GM23338 (cell line): ENCODE measurements at regions not wholly inside any gene's neighbourhood (a gene's known extent, or its start where the extent isn't known, plus 50 kb on each side); places are given as distances from the start of the nearest gene placed in this dataset.
"Not testable (repeated sequence)": the region's sequence is repeated elsewhere in the genome, so short reads cannot be mapped to it uniquely, and the experiment has no call there.

ENCODE experiments used
- ATAC-seq: fragments of 200-7000 bp; cut with Tn5 transposase; 3 replicates; pipeline ENCODE4 v1.9.1; 2020
- DNase-seq: peaks from one replicate; pipeline ENCODE4 v3.0.0-alpha.2; 2015; ENCODE audit warnings: low spot score
- H2AFZ ChIP-seq: fragments of 200-600 bp; sonication (generic); 2 replicates; pipeline ENCODE4 v1.8.0; 2016; ENCODE audit warnings: antibody characterized with exemption, mild to moderate bottlenecking, moderate library complexity
- H3F3A ChIP-seq: fragments of 200-600 bp; sonication (generic); replicated peaks from 2 replicates; pipeline ENCODE4 v1.8.0; 2017; ENCODE audit warnings: antibody characterized with exemption, mixed run types, low read depth
- H3K27ac ChIP-seq: fragments of 200-600 bp; sonication (generic); 2 replicates; pipeline ENCODE4 v1.6.1; 2016; ENCODE audit warnings: low read depth
- H3K27me3 ChIP-seq: fragments of 200-600 bp; sonication (generic); 2 replicates; pipeline ENCODE4 v1.8.0; 2016; ENCODE audit warnings: mild to moderate bottlenecking, mixed run types, moderate library complexity; ENCODE audit not compliant: insufficient read depth
- H3K36me3 ChIP-seq: fragments of 200-600 bp; sonication (generic); 2 replicates; pipeline ENCODE4 v1.8.0; 2016; ENCODE audit warnings: mild to moderate bottlenecking; ENCODE audit not compliant: insufficient read depth
- H3K4me1 ChIP-seq: fragments of 200-600 bp; sonication (generic); 2 replicates; pipeline ENCODE4 v1.8.0; 2016; ENCODE audit warnings: mild to moderate bottlenecking, moderate library complexity; ENCODE audit not compliant: insufficient read depth
- H3K4me2 ChIP-seq: fragments of 200-600 bp; sonication (generic); 2 replicates; pipeline ENCODE4 v1.7.1; 2017; ENCODE audit warnings: mixed run types
- H3K4me3 ChIP-seq: fragments of 200-600 bp; sonication (generic); 2 replicates; pipeline ENCODE4 v1.6.1; 2016; ENCODE audit warnings: mixed run types
- H3K79me2 ChIP-seq: fragments of 200-600 bp; sonication (generic); replicated peaks from 2 replicates; pipeline ENCODE4 v1.8.0; 2017; ENCODE audit warnings: mild to moderate bottlenecking; ENCODE audit not compliant: insufficient read depth
- H3K9me2 ChIP-seq: fragments of 200-600 bp; sonication (generic); 2 replicates; pipeline ENCODE4 v1.8.0; 2017; ENCODE audit not compliant: insufficient read depth
- H4K20me1 ChIP-seq: fragments of 200-600 bp; sonication (generic); replicated peaks from 2 replicates; pipeline ENCODE4 v1.8.0; 2017; ENCODE audit warnings: mild to moderate bottlenecking; ENCODE audit not compliant: insufficient read depth
- H3K27ac Mint-ChIP-seq: 2 replicates; pipeline ENCODE4 v1.8.0; 2020; ENCODE audit warnings: inconsistent platforms, mild to moderate bottlenecking, moderate library complexity, mixed read lengths
- H3K27me3 Mint-ChIP-seq: 3 replicates; pipeline ENCODE4 v1.8.0; 2022; ENCODE audit warnings: low read depth, mild to moderate bottlenecking, moderate library complexity, mixed read lengths, inconsistent platforms; ENCODE audit not compliant: insufficient read depth, poor library complexity
- H3K36me3 Mint-ChIP-seq: 3 replicates; pipeline ENCODE4 v1.8.0; 2021; ENCODE audit warnings: low read depth, mild to moderate bottlenecking, inconsistent platforms, moderate library complexity, mixed read lengths
- H3K4me1 Mint-ChIP-seq: 3 replicates; pipeline ENCODE4 v1.8.0; 2020; ENCODE audit warnings: mild to moderate bottlenecking, inconsistent platforms, mixed read lengths
- H3K4me3 Mint-ChIP-seq: 3 replicates; pipeline ENCODE4 v1.8.0; 2021; ENCODE audit warnings: moderate library complexity, mild to moderate bottlenecking, inconsistent platforms, mixed read lengths
- H3K9me3 Mint-ChIP-seq: 3 replicates; pipeline ENCODE4 v1.8.0; 2020; ENCODE audit warnings: moderate library complexity, mild to moderate bottlenecking, inconsistent platforms, mixed read lengths
- EZH2 ChIP-seq: fragments of 200-600 bp; sonication (generic); IDR thresholded peaks from one replicate; pipeline ENCODE4 v1.8.0; 2017; ENCODE audit warnings: antibody characterized with exemption, mild to moderate bottlenecking, low read depth; ENCODE audit not compliant: unreplicated experiment

- H4K20me1 ChIP-seq, H3K4me3 Mint-ChIP-seq, H3K9me2 ChIP-seq, ATAC-seq, H3K4me1 ChIP-seq, H3K4me1 Mint-ChIP-seq, H3K27ac Mint-ChIP-seq, H3K4me3 ChIP-seq, H3F3A ChIP-seq, DNase-seq, H3K4me2 ChIP-seq, H3K36me3 Mint-ChIP-seq, H3K79me2 ChIP-seq, H3K36me3 ChIP-seq, H3K27ac ChIP-seq, H2AFZ ChIP-seq: not testable (repeated sequence)
- peaks cover 29% of the 10 kb centered on the region for H3K27me3 ChIP-seq
- Mint-ChIP-seq H3K27me3 (peaks cover 18% of the 10 kb centered on the region), H3K9me3 (peaks cover 13% of the 10 kb centered on the region)
Observed at GRCh38 chr20:30312220-30312619, 945.2 kb upstream of the DEFB115 start.

DNA sequence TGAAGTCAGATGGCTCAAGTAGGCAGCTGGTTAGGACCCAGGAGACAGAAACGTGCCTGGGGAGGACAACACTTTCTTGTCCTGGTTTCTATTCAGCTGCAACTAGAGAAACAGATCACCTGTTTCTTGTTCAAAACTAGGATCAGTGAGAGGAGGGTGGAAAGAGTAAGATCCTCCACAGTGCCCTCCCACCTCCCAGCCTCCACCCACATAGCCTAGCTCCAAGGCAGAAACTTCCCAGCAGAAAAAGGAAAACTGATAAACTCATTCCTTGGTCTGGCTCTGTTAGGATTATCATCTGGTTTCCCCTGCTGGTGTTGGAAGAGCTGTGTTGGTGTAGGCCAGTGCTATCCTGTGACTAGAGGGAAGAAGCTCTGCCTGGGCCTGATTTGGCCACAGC lies 943.8 kb upstream of the DEFB115 start:
- ATAC-seq, H3K36me3 ChIP-seq, H3K27ac Mint-ChIP-seq, H3K27ac ChIP-seq, DNase-seq, H2AFZ ChIP-seq, H3K9me2 ChIP-seq, H3K36me3 Mint-ChIP-seq, H4K20me1 ChIP-seq, H3K4me1 ChIP-seq, H3K4me1 Mint-ChIP-seq, H3K4me2 ChIP-seq, H3K4me3 ChIP-seq, H3K4me3 Mint-ChIP-seq, H3K9me3 Mint-ChIP-seq, H3F3A ChIP-seq, H3K79me2 ChIP-seq: not testable (repeated sequence)
- peaks cover 30% of the 10 kb centered on the region for H3K27me3 Mint-ChIP-seq
- H3K27me3 ChIP-seq = peaks cover 40% of the 10 kb centered on the region

DNA sequence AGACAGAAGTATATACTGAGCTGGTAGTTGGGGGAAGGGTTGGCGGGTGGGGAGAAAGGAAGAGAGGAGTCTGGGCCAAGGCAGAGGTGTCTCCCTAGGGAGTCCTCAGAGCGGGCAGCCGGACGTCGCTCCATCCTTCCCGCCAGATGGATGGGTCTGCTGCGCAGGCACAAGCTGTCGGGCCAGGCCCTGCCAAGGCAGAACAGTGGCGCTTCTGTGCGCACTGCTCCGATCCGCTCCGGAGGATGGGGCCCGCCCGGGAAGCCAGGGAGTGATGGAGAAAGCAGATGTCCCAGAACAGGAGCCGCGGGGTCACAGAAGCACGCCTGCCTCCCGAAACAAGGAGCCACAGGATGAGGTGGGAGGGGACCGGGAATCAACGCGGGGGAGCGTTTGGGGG lies 941.4 kb upstream of the DEFB115 start:
- DNase-seq = peak; percentile 40
- peak overlapping the region; percentile 83 for H3K4me2 ChIP-seq
- H3K27ac Mint-ChIP-seq = not testable (repeated sequence)

DNA sequence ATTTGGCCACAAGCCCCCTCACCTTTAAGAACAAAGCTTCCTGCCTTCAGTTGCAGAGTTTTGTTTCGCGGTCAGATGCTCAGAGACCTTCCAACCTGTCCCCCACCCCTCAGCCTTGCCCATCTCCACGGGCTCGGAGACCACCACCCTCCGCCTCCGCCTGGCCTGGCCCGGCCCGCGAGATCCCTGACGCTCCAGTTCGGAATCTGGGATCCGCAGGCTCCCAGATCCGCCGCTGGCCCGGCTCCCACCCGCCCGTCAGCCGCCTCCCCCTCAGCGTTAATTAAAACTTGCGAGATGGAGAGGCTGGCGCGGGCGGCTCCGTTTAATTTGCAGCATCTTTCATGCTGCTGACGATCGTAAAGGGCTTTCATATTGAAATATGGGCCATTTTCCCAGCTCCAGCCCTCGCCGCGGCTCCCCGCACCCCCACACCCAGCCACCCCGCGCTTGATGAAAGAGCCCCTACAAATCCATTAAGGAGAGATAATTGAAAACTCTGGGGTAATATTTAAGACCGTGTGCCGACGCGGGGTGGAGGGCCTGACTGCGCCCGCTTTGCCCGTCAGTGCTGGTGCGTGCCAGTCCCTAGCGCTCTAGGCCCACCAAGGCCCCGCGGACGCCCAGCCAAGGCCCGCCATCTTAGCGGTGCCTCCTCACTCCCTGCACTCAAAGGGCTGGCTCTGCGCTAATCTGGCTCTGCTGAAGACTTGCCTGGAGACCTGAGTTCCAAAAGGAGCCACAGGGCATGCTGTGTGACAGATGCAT lies 940.7 kb upstream of the DEFB115 start:
- Histone ChIP-seq H3K27me3 (peaks cover 40% of the 10 kb centered on the region), H3K4me3 (peak overlapping the region; percentile 61), H2AFZ (peak overlapping the region; percentile 59; the same call in 1 of the 2 replicates), H3K4me2 (peak overlapping the region; percentile 83)
- H3F3A ChIP-seq, H3K27ac ChIP-seq, H3K36me3 ChIP-seq, H3K9me3 Mint-ChIP-seq, H3K27ac Mint-ChIP-seq, H3K4me1 Mint-ChIP-seq, H3K4me1 ChIP-seq, H4K20me1 ChIP-seq, H3K9me2 ChIP-seq, H3K79me2 ChIP-seq, H3K36me3 Mint-ChIP-seq, ATAC-seq: not testable (repeated sequence)
- H3K4me3 Mint-ChIP-seq = peak overlapping the region; percentile 79
- peaks cover 31% of the 10 kb centered on the region for H3K27me3 Mint-ChIP-seq
- DNase-seq = peak; percentile 22

More for the DNA sequence above, 941.4 kb upstream of the DEFB115 start:
- Mint-ChIP-seq H3K4me3 (peak overlapping the region; percentile 79), H3K27me3 (peaks cover 31% of the 10 kb centered on the region)
- not testable (repeated sequence) for H4K20me1 ChIP-seq, H3K36me3 Mint-ChIP-seq, H3K9me3 Mint-ChIP-seq, ATAC-seq, H3K27ac ChIP-seq, H3K36me3 ChIP-seq, H3F3A ChIP-seq, H3K79me2 ChIP-seq, H3K4me1 ChIP-seq, H3K4me1 Mint-ChIP-seq, H3K9me2 ChIP-seq
- H3K4me3 ChIP-seq = peak overlapping the region; percentile 61
- H2AFZ ChIP-seq = peak overlapping the region; percentile 59; the same call in 1 of the 2 replicates
- H3K27me3 ChIP-seq = peaks cover 40% of the 10 kb centered on the region
- TF ChIP-seq EZH2 = peak; percentile 33

DNA sequence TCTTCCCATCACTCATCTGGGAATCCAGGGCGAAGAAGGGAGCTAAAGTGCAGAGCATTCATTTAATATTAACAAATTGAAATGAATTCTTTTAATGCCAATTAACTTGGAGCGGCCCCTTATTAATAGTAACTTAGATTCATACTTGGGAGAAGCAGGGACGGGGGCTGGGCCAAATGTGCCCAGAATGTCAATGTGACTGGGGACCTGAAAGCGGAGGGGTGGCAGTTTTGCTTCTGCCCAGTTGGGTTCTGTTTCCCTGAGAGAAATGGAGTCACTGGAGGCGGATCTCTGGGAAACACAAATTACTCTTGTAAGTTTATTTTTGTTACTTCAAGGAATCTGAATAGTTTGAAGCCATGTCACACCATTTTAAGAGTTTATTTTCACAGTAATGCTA lies 923.7 kb upstream of the DEFB115 start:
- peaks cover 40% of the 10 kb centered on the region for H3K9me3 Mint-ChIP-seq
- H3K36me3 Mint-ChIP-seq = not testable (repeated sequence)

DNA sequence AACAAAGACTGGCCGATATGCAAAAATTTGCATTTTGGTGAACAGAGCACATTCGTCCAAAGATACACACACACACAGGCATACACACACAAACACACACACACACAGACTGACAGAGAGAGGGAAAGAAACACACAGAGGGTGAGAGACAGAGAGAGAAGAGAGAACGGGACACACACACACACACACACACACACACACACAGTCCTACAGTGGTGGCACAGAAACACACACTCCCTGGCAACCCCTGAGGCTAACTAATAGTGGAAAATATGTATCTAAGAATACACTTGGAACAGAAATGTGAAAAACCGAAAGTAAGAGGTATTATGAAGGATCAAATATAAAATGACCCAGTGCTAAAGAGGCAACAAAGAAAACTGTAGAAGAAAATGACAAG lies 919.9 kb upstream of the DEFB115 start:
- not testable (repeated sequence) for H3K4me2 ChIP-seq, H4K20me1 ChIP-seq, H3K36me3 ChIP-seq, ATAC-seq, H3F3A ChIP-seq, DNase-seq, H3K27me3 ChIP-seq, H2AFZ ChIP-seq, H3K27me3 Mint-ChIP-seq, H3K4me3 Mint-ChIP-seq, H3K79me2 ChIP-seq, H3K4me3 ChIP-seq, H3K36me3 Mint-ChIP-seq, H3K27ac ChIP-seq, H3K27ac Mint-ChIP-seq, H3K9me2 ChIP-seq, H3K4me1 ChIP-seq
- H3K9me3 Mint-ChIP-seq = peaks cover 30% of the 10 kb centered on the region
- peaks cover 12% of the 10 kb centered on the region for H3K4me1 Mint-ChIP-seq

More for the DNA sequence above, 923.7 kb upstream of the DEFB115 start:
- H3K4me1 ChIP-seq, H3K27ac Mint-ChIP-seq, ATAC-seq, H3K79me2 ChIP-seq, H3K27me3 ChIP-seq, H3K4me2 ChIP-seq, H4K20me1 ChIP-seq, H3F3A ChIP-seq, H2AFZ ChIP-seq, H3K4me3 Mint-ChIP-seq, H3K9me2 ChIP-seq, H3K36me3 ChIP-seq, DNase-seq, H3K4me3 ChIP-seq, H3K27ac ChIP-seq: not testable (repeated sequence)
- Mint-ChIP-seq H3K4me1 (peaks cover 12% of the 10 kb centered on the region), H3K27me3 (peaks cover 12% of the 10 kb centered on the region)
